CD4-positive, alpha-beta T cell treated with Interleukin-6 for 4 hours (primary cell): ENCODE measurements at regions not wholly inside any gene's neighbourhood (a gene's known extent, or its start where the extent isn't known, plus 50 kb on each side); places are given as distances from the start of the nearest gene placed in this dataset.

Experiments used
- DNase-seq: peaks from one replicate; pipeline ENCODE4 v3.0.0-alpha.2; 2020; ENCODE audit warnings: mixed read lengths

DNA sequence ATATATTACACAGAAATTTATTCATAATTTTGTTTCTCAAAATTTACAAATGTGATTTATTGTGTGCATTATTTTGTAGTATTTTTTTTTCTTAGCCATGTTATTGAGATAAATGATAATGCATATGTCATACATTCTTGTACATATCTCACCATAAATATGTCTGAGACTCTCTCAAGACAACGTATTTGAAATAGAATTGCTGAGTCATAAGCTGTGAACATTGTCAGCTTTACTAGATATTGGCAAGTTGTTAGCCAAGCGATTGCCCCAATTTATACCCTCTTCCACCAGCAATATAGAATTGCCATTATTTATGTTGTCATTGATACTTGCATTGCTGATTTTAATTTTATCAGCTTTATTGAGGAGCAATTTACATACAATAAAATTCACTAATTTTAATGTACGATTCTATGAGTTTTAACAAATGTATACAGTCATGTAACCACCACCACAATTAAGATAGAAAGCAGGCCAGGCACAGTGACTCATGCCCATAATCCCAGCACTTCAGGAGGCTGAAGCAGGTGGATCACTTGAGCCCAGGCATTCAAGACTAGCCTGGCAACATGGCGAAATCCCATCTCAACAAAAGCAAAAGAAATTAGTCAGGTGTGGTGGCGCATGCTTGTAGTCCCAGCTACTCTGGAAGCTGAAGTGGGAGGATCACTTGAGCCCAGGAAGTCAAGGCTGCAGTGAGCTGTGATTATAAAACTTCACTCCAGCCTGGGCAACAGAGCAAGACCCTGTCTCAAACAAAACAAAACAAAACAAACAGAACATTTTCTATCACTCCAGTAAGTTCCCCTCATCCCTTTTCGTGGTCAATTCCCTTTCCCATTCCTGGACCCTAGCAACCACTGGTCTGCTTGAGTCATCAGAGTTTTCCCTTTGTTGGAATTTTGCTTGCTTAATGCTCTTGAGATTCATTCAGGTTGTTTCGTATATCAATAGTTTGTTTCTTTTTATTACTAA is 373.1 kb downstream of the MFSD1 start:
- DNase-seq: no peak

DNA sequence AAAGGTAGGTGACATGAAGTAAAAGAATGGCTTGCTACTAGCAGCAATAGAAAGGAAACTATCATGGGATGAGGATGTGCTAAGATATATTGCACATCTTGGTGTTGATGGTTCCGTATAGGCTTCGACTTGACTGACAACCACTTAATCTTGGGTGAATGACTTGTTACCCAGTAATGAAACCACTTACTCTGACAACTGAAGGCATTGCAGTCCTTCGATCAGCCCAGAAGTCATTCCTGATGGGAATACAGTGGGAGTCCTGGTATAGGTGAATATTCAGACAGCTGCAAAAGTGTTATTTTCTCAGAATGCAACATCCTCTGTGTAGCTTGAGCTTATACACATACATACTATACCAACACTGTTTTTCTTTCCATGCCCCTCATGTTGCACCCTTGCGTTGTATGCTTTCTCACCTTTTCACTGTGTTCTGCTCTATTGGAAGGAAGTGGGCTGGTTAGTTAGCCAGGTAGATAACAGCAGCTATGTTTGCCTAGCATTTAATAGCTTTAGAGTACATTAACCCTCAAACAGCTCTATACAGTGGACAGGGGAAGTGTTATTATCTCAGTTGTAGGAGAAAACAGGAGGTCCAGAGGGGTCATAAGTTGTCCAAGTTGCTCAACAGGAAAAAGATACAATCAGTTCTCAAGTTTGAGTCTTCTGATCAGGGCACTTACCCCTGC is 376.5 kb downstream of the MFSD1 start:
- no peak for DNase-seq

DNA sequence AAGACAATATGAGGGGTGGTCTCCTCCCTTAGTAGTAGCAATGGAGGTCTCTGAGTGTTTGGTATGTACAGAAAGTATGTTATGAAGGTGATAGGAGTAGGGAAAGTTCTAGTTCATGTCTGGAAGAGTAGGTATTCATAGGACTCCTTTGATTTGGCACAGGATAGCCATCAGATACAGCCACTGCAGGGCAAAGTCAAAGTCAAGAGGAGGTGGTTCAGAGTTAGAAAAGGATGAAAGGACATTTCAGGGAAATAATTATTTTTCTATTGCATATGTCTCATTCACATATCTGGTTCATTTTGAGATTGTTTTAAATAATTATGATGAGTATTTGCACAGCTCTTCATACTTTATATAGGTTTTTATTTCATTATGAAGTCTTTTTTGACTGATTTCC is 381.1 kb downstream of the MFSD1 start:
- DNase-seq: no peak

DNA sequence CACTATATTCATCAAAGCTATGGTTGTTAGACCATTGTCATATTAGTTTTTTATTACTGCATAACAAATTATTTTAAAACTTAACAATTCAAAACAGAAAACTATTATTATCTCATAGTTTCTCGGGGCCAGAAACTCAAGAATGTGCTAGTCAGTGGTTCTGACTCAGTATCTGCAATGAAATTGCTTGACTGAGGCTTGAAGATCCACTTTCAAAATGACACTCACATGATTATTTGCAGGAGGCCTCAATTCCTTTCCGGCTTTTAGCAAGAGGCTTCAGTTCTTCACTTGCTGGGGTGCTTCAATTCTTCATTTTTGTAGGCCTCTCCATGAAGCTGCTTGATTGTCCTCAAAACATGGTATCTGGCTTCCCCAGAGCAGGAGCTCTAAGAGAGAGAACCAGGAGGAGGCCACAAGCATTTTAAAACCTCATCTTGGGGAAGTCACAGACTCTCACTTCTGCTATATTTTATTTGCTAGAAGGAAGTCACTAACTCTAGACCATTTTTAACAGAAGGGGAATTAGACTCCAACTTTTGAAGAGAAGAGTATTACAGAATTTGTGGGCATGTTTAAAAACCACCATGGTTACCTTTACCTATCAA is 383.7 kb downstream of the MFSD1 start:
- DNase-seq: no peak

DNA sequence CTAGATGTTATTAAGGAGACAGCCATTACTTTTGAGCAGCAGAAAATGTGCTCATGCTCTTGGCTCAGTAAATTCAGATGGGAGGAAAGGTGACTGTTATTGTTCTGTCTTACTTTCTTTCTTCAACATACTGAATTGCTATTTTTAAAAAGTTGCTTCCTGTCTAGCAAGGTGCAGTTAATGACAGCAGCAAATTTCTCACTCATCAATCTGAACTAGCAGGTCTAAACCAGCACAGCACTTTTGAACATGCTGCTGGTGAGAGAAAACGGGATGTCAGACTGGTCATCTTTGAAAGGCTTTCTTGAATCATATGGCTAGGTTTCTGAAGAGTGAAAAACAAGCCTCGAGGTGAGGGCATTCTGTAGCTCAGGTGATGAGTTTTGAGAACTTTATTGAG is 384.7 kb downstream of the MFSD1 start:
- DNase-seq: no peak

DNA sequence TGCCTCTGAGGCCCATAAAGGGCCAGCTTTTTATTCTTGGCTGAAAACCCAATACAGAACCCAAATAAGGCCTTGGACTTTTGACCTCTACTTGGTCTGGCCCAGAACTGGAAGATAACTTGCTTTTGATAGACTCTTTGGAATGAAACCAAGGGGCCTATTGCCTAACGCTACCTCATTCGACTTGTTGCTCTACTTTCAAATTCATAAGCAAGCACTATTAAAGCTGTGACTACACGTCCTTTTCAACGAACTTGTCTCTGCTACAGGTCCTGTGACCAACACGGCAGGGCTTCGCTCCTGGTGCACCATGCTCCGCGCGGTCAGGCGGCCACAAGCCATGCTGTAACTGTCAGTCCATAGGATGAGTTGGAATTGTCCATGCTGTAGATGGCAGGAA is 385.4 kb downstream of the MFSD1 start:
- DNase-seq: no peak

DNA sequence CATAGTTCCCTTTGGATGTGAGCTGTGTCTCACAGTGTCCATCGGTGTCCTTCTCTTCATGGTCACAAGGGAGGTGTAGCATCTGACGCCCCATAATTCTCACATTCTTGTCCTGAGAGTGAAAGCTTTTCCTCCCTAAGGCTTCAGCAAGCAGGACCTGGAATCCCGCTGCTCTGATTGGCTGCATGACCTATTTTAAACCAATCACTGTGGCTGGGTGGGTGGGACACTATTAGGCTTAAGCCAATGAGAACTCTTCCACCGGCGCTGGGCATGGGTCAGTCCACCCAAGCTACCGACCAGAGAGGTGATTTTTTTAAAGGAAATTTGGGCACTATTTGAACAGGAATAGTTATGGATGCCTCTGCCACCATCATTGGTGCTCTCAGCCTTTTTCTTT is 385.9 kb downstream of the MFSD1 start:
- no peak for DNase-seq

DNA sequence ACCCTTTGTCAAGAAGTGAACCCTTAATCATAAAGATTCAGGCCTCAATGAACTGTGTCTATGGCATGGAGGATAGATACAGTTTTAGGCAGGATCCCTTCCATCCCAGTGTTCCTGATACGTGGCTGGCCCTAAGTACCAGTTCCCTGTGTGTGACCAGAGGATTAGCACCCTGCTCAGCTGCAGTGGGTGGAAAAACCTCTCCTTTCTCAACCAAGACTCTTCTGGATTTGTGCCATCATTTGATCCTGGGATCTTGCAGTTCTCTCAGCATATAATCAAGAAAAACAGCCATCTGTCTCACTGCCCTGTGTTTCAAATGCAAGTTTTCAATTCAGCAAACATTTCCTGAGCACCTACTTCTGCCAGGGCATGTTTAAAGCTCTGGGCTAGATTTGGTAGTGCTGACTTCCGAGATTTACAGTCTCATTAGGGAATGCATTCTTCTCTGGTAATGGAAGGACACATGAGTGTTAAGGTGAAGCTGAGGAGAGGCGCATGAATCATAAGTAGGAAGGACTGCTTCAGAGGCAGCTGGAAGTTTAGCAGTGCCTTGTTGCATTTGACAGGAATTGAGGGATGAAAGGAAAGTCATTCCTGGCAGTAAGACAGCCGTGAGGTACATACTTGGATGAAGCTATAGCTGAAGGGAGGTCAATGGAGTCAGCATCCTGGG is 388.3 kb downstream of the MFSD1 start:
- DNase-seq: no peak

DNA sequence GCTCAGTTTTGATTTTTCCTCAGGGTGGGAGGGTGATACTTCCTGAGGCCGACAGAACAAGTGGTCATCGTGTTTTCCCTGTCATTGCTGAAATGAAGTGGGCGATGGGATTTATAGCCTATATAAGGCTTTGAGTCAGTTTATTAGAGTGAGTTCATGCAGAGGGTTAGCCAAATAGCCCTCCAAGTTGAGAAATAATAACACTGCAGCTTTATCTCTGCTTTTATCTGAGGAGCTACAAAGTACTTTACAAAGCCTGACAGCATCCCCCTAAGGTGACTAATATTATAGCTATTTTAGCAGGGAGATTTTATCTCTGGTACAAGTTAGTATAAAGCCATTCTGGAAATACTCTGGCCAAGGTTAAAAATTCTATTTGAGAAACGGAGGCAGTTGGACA is 389.6 kb downstream of the MFSD1 start:
- no peak for DNase-seq

DNA sequence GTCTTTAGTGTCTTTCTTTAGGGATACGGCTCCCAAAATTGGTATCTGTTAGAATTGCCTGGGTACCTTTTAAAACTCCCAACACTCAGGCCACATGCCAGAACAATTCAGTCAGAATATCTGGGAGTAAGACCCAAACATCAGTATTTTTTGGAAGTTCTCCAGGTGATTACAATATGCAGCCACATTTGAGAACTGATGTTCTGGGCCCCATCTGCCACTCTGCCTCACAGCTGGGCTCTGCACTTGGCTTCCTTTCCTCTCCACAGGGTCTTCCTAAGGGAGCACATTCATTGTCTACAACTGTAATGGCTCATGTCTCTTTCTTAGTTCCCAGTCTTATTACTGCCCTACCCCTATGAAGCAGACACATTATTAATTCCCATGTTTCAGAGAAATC is 394.5 kb downstream of the MFSD1 start:
- no peak for DNase-seq

DNA sequence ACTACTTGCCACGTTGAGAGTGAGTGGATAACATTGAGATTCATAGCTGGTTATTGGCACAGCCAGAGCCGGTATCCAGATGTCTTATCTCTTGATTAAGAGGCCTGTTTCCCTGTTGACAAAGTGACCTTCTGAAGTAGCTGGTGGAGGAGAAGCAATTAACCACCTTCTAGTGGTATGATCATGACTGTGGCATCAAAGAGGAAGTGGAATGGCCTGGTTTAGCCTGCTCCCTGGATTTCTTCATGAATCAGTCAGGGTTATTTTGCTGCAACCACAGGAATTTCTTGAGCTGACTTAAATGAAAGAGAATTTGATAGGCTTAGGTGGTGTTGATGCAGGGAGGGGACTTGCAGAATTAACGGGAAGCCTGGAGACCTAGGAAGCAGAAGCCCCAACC is 398.3 kb downstream of the MFSD1 start:
- no peak for DNase-seq

DNA sequence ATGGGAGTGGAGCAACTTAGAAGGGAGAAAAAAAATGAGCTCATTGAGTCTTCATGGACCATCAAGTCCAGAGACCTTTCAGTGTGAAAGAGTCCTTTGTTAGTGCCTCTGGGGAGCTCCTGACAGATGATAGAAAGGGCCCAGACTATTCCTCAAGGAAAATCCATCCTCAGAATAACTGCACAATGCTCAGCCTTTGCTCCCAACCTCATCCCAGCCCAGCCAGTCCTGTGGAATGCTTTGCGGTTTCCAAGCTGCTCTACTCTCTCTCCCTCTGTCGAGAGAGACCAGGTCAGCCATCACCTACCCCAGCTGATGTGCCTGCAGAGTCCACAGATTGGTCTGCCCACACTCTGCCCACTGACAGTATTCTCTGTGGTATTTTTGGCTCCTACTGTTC is 406.2 kb downstream of the MFSD1 start:
- no peak for DNase-seq

DNA sequence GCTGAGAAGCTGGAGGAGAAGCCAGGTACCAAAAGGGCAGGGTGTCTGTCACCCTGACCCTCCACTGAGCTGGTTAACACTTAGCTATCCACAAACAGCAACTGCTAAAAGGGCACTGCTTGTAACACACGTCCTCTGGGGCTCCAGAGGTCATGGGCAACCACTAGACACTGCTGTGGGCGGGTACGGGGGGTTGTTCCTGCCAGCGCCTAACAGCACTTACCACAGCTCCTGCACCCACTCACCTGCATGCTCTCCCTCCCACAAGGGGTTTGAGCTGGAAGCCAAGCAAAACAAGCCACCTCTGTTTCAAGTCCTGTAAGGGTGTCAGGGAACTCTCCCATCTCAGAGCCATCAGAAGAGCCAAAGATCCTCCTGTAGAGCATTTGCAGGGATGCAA is 407.6 kb downstream of the MFSD1 start:
- no peak for DNase-seq

DNA sequence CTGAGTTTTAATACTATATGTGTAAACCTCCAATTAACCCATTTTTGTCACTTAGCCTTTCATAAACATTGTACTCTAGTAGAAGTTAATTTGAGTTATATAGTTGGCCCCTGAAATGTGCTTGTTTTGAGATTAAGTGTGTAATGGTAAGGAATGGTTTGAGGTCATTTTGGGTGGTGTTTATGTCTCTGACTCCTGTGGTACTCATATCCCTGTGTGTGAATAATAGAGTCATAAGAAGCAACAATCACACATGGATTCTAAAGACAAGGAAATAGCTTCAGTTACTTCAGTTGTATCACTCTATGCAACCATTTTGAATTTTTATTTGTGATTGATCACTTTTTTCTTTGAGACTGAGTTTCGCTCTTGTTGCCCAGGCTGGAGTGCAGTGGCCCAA is 408.5 kb downstream of the MFSD1 start:
- DNase-seq: no peak

DNA sequence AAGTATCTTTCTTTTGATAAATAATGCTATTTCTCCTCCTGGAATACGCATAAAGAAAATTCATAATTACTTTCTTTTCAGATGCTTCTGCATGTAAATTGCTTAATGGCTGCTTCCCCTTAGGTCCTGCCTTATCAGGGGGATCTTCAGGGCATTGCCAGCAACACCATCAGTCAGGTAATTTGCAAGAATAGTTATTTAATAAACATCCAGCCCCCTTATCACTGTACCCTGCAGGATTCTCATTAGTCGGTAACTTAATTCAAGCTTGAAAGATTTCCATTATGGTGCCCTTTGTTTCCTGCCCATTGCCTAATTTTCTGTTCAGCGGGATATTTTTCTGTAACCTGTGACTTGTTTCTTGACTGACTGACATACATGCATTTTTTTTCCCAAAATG is 414.5 kb downstream of the MFSD1 start:
- DNase-seq: no peak

DNA sequence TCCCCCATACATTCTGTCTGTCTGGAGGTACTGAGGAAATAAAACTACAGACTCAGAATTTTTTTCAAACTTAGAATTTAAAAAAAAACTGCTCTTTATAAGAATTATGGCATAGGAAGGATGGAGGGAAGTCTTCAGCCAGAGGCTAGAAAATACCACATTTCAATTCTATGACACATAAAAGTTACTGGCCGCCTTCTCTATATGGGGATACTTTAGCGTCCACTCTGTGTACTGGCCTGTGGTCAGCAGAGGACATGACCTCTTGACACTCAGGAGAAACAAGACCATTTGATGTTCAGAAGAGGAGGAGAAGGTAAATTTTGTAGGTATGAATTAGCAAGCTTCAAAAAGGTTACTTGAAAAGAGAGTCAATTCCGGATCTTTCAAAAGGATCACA is 417.4 kb downstream of the MFSD1 start:
- no peak for DNase-seq

DNA sequence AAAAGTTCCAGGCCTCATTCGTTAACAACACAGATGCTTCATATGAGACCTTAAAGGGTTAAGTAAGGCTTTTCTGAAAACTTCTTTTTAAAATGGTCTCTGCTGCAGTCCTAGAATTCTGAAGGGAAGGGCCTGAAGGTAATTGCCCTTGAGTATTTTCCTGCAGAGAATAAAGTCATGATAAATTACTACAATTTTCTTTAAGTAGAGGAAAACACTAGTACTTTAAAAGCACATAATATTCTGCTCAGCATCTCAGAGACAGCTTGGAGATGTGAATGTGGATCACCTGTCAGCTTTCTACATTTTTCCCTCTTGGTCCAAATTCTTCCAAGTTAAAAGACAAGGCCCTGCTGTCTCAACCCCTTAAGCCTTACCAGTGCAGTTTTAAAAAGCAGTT is 419.5 kb downstream of the MFSD1 start:
- no peak for DNase-seq

DNA sequence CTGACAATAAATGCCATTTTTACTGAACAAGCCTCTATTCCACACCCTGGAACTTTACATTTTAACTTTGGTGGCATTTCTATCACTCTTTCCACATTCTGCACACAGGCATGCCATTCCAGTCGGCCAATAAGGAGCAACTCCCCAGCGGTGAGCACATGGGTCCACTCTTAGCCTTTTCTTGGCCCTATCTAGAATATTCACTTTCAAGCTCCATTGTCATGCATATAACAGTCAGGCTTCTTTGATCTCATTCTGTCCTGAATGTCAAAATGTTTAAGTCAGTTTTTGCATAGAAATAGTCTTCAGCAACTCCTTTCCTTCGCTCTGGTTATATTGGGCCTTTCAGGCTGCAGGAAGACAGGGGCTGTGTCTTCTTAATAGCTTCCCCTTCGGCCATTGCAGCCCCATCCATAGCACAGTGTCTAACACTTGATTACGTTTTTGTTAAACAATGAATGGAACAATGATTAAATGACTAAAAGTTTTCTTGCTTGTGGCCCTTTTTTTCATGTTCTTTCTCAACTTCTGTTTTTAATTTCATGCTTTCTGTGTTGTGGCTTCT is 427.3 kb downstream of the MFSD1 start:
- DNase-seq: no peak

DNA sequence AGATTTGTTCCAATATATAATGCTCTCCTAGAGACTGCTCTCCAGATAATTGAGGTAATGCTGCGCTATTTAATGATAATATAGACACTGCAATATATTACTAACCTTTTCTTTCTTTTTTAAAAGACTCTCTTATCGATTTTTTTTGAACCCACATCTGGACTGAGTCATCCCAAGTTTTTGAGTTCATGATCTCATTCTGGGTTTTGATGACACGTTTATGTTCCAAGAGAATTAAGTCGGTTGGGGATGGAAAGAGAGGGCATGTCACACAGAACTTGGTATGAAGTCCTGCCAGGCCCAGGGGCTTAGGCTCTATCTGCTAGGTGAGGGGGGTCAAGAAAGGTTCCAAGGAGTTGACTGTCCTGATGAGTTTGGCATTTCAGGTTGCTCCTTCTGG is 431.1 kb downstream of the MFSD1 start:
- no peak for DNase-seq

DNA sequence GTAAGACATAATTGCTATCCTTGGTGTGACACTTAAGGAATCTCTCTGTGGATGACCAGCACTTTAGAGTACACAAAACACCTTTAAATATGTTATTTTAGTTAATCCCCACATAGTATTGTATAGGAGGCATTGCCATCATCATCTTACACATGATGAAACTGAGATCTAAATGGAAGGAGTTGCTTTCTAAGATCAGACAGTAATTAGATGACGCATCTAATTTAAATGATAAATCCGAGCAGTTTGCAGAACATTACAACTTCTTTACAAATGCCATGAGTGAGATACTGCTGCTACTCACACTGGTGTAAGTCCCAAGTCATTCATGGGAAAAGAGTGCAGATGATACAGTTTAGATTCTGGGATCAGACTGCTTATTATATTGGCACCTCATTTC is 431.9 kb downstream of the MFSD1 start:
- DNase-seq: no peak

DNA sequence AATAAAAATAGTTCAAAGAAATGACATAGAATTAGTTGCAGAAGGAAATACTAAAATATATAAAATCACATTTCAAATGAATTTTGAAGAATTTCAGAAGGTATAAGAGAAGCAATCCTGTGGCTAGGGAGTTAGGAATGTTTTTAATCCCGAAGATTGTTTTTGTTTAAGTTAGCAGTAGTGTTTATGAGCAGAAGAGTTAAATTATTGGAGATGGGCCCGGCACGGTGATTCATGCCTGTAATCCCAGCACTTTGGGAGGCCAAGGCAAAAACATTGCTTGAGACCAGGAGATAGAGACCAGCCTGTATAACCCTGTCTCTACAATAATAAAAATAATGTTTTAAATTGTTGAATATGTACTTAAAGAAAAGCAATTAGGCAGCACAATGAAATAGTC is 432.5 kb downstream of the MFSD1 start:
- DNase-seq: no peak

DNA sequence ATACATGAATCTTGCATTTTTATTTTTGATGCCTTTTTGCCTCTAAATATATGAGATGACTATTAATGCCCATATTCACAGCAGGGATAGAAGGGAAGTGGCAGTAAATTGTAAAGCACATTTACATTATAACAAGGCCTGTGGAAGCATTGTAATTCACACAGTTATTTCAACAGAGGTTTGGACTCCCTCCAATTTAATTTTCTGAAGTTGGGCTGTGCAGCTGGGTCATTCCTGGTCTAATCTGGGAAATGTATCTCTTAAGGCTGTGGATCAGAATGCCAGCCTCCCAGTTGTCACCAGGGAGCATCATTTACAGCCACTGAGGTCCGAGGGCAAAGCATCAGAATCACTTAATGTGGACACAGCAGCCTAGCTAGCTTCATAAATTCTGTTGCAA is 434.5 kb downstream of the MFSD1 start:
- DNase-seq: no peak

DNA sequence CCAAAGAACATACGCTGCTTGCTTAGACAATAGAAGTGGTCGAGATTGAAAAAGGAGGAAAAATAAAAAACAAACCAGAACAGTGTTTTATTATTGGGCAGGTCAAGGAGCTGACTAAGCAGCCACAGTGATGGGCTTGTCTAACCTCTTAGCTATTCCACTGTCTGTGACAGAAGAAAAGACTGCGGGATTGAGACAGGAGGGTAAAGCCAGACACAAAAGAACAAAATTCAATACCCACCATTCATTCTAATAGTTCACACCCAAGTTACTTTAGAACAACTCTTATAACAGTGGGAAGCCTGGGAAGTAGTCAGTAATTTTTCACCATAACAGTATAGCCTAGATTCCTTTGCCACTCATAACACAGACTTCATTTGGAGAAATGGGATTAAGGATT is 435.4 kb downstream of the MFSD1 start:
- no peak for DNase-seq
